ENCODE measurements at regions not wholly inside any gene's neighbourhood (a gene's known extent, or its start where the extent isn't known, plus 50 kb on each side); places are given as distances from the start of the nearest gene placed in this dataset.

DNA sequence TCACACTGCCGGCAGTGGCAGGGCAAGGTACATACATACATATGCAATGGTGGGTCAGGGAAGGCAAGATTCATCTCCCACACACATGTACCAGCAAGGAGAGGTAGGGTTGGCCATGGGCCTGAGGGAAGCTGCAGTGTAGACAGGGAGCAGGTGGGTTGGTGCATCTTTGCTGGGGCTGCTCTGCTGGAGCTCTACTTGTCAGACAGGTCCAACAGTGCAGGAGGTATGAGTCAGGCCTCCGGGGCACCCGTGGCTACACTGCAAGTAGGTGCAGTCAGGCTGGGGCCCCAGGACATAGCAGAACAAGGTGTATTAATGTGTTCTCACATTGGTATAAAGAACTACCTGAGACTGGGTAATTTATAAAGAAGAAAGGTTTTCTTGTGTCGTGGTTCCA, 281.1 kb upstream of the COL3A1 start (continued):
- no peak for TF ChIP-seq TAF15 (IDR thresholded peaks at IDR 0.05; ENCODE audit: low read depth, low read length, poor library complexity, severe bottlenecking)
- no peak for TF ChIP-seq HOXA3 (CRISPR knock-in tag; IDR thresholded peaks at IDR 0.05)
- TF ChIP-seq HMG20B (CRISPR knock-in tag; conservative IDR thresholded peaks at IDR 0.05): no peak
- no peak for TF ChIP-seq REXO4 (CRISPR knock-in tag; IDR thresholded peaks at IDR 0.05; ENCODE audit: borderline replicate concordance)
- TF ChIP-seq, protein P1, sequence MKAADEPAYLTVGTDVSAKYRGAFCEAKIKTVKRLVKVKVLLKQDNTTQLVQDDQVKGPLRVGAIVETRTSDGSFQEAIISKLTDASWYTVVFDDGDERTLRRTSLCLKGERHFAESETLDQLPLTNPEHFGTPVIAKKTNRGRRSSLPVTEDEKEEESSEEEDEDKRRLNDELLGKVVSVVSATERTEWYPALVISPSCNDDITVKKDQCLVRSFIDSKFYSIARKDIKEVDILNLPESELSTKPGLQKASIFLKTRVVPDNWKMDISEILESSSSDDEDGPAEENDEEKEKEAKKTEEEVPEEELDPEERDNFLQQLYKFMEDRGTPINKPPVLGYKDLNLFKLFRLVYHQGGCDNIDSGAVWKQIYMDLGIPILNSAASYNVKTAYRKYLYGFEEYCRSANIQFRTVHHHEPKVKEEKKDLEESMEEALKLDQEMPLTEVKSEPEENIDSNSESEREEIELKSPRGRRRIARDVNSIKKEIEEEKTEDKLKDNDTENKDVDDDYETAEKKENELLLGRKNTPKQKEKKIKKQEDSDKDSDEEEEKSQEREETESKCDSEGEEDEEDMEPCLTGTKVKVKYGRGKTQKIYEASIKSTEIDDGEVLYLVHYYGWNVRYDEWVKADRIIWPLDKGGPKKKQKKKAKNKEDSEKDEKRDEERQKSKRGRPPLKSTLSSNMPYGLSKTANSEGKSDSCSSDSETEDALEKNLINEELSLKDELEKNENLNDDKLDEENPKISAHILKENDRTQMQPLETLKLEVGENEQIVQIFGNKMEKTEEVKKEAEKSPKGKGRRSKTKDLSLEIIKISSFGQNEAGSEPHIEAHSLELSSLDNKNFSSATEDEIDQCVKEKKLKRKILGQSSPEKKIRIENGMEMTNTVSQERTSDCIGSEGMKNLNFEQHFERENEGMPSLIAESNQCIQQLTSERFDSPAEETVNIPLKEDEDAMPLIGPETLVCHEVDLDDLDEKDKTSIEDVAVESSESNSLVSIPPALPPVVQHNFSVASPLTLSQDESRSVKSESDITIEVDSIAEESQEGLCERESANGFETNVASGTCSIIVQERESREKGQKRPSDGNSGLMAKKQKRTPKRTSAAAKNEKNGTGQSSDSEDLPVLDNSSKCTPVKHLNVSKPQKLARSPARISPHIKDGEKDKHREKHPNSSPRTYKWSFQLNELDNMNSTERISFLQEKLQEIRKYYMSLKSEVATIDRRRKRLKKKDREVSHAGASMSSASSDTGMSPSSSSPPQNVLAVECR (CRISPR knock-in tag; IDR thresholded peaks at IDR 0.05; ENCODE audit: borderline replicate concordance): no peak

GRCh38 chr2:188693771-188694170, 280.4 kb upstream of the COL3A1 start:
- Histone ChIP-seq H3K9ac (ENCODE audit: insufficient read depth, low read depth, low read length) (no peak overlapping the region), H3K9me3 (ENCODE audit: low read length) (no peaks in the 10 kb centered on the region), H4K20me1 (ENCODE audit: insufficient read depth, low read length) (no peaks in the 10 kb centered on the region), H3K4me1 (ENCODE audit: insufficient read depth, low read length) (no peaks in the 10 kb centered on the region), H3K27me3 (ENCODE audit: control insufficient read depth in 1 of 2, insufficient read depth in 2 of 2, low read length in 2 of 2) (no peaks in the 10 kb centered on the region), H3K4me2 (ENCODE audit: low read depth, low read length) (no peak overlapping the region), H3K36me3 (replicated peaks in 1 of 2; ENCODE audit: control insufficient read depth in 1 of 2, insufficient read depth in 2 of 2, low read length in 2 of 2) (no peaks in the 10 kb centered on the region), H3K4me3 (replicated peaks in 1 of 3; ENCODE audit: insufficient read depth in 1 of 3, low read depth in 2 of 3, low read length in 3 of 3) (no peak overlapping the region), H3K79me2 (ENCODE audit: insufficient read depth, low read length) (no peaks in the 10 kb centered on the region), H3K27ac (ENCODE audit: extremely low read length, insufficient read depth, low read length) (no peak overlapping the region), H2AFZ (ENCODE audit: low read length) (no peak overlapping the region)
- ATAC-seq: no peak
- 0% methylated on average over 2 of the region's 2 CpGs for WGBS (ENCODE audit: low lambda C conversion rate)
- in situ Hi-C loops (cut with HindIII; ENCODE audit: extremely low pct_ligation_motif_present, low pct_unique_long_range_greater_than_20kb) (no loop called here), intact Hi-C loops (cut with micrococcal nuclease; ENCODE audit: unreplicated experiment) (no loop called here)
- DNase-seq (ENCODE audit: low spot score): no peak
- POLR2A ChIA-PET: no interaction called here
- no peak for FAIRE-seq
- no TSS peak for BruUV-seq (replicated peaks)
- CTCF ChIA-PET (ENCODE audit: low intra/inter-chr PET ratio, low total read pairs): no interaction called here
- TF ChIP-seq BCL6 (CRISPR knock-in tag; IDR thresholded peaks at IDR 0.05) (no peak), HNF1A (IDR thresholded peaks at IDR 0.05; ENCODE audit: low read depth) (no peak), HNF1A (CRISPR knock-in tag; IDR thresholded peaks at IDR 0.05; ENCODE audit: borderline replicate concordance) (no peak)
- TF ChIP-seq, protein P2, sequence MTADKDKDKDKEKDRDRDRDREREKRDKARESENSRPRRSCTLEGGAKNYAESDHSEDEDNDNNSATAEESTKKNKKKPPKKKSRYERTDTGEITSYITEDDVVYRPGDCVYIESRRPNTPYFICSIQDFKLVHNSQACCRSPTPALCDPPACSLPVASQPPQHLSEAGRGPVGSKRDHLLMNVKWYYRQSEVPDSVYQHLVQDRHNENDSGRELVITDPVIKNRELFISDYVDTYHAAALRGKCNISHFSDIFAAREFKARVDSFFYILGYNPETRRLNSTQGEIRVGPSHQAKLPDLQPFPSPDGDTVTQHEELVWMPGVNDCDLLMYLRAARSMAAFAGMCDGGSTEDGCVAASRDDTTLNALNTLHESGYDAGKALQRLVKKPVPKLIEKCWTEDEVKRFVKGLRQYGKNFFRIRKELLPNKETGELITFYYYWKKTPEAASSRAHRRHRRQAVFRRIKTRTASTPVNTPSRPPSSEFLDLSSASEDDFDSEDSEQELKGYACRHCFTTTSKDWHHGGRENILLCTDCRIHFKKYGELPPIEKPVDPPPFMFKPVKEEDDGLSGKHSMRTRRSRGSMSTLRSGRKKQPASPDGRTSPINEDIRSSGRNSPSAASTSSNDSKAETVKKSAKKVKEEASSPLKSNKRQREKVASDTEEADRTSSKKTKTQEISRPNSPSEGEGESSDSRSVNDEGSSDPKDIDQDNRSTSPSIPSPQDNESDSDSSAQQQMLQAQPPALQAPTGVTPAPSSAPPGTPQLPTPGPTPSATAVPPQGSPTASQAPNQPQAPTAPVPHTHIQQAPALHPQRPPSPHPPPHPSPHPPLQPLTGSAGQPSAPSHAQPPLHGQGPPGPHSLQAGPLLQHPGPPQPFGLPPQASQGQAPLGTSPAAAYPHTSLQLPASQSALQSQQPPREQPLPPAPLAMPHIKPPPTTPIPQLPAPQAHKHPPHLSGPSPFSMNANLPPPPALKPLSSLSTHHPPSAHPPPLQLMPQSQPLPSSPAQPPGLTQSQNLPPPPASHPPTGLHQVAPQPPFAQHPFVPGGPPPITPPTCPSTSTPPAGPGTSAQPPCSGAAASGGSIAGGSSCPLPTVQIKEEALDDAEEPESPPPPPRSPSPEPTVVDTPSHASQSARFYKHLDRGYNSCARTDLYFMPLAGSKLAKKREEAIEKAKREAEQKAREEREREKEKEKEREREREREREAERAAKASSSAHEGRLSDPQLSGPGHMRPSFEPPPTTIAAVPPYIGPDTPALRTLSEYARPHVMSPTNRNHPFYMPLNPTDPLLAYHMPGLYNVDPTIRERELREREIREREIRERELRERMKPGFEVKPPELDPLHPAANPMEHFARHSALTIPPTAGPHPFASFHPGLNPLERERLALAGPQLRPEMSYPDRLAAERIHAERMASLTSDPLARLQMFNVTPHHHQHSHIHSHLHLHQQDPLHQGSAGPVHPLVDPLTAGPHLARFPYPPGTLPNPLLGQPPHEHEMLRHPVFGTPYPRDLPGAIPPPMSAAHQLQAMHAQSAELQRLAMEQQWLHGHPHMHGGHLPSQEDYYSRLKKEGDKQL (CRISPR knock-in tag; IDR thresholded peaks at IDR 0.05; ENCODE audit: low read depth): no peak
